HG03460 (cell line): ENCODE measurements at regions not wholly inside any gene's neighbourhood (a gene's known extent, or its start where the extent isn't known, plus 50 kb on each side); places are given as distances from the start of the nearest gene placed in this dataset.
"Not testable (repeated sequence)": the region's sequence is repeated elsewhere in the genome, so short reads cannot be mapped to it uniquely, and the experiment has no call there.

Experiments
- ATAC-seq: cut with Tn5 transposase; IDR thresholded peaks from one replicate; pipeline ENCODE4 v1.9.1; 2021; ENCODE audit not compliant: unreplicated experiment

DNA sequence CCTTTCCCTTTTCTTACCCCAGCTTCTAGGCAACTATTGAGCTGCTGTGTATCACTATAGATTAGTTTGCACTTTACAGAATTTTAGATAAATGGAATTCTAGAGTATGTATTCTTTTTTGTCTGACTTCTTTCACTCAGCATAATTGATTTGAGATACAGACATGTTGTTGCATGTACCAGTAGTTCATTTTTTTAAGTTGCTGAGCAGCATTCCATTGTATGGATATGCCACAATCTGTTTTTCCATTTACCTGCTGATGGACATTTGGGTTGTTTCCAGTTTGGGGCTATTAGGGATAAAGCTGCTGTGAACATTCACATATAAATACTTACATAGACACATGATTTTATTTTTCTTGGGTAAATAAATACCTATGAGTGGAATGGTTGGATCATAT is 135.7 kb downstream of the IGF1 start:
- ATAC-seq, result no peak

DNA sequence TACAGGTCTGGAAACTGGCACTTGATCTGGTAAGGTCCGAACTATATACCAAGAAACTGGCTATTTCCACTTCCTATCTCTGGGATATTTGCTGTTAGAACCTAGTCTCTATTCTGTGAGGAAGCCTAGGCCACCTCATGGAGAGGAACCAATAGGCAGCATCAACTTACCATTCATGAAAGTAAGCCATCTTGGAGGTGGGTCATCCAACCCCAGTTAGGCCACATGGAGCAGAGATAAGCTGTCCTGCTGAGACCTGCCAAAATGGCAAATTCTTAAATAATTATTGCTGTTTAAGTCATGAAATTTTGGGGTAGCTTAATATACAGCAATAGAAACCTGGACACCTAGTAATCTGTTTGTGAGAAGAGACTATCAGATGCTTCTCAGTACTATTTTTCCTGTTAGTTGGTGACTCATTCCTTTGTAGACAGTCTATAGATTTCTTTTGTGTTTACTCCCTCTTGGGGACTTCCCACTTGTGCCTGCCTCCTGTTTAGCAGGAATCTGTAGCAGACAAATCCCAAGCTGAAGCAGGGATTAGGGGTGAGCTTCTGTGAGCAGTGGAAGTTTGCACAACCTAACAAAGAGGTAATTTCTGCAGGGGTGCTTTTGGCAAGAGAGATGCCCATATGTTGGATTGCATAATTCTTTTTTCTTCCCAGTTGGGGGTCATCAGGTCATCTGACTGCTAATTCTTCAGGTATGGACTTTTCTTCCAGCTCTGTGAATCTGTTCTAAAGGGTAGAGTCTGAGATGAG is 136.8 kb downstream of the IGF1 start:
- ATAC-seq, result no peak

DNA sequence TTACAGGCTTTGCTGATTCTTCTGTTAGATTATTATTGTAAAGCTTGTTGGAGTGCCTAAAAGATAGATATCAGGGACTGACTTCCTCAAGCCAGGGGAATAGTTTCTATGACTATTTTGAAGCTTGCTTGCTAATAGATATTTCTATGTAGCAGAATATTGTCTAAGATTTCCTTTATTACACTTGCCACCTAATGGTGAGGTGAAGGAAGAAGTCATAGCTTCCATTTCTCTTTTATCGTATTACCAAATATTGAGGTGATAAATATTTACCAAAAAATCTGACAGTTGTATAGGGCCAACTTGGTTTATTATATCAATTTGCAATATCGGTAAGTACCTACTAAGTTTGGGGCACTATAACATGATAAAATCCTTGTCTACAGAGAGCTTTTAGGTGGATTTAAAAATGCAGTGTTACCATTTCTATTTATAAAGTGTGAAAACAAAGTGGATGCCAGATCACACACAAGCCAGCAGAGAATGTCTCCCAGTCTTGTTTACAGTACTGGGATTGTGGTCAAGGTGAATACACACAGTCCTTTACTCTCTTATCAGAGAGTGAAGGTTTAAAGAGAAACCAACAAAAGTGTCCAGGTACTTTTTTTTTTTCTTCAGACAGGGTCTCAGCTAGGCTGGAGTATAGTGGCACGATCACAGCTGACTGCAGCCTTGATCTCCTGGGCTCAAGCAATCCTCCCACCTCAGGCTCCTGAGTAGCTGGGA is 137.9 kb downstream of the IGF1 start:
- no peak for ATAC-seq

DNA sequence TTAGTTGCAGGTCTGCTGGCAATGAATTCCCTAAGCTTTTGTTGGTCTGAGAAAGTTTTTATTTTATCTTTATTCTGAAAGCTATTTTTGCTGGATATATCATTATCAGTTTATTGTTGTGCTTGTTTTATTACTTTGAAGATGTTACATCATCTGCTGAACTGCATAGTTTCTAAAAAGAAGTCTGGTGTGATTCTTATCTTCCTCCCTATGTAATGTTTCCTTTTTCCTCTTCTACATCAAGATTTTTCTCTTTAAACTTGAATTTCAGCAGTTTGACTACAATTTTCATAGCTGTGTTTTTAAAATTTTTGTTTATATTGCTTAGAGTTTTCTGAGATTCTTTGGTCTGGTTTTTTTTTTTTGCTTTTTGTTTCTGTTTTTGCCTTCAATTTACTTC is 137.1 kb upstream of the PMCH start:
- ATAC-seq, result no peak

DNA sequence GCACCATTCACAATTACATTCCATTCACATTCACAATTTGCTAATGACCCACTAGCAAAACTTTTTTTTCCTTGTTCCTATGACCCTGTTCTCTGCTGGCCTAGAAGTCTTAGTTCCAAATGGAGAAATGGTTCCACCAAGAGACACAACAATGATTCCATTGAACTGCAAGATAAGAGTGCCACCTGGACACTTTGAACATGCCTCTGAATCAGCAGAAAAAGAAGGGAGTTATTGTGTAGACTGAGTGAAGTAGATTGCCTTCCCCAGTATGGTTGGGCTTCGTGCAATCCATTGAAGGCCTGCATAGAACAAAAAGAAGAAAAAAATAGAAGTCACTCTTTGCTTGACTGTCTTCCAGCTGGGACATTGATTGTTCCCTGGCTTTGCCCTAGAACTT is 133.8 kb upstream of the PMCH start:
- ATAC-seq, result no peak

DNA sequence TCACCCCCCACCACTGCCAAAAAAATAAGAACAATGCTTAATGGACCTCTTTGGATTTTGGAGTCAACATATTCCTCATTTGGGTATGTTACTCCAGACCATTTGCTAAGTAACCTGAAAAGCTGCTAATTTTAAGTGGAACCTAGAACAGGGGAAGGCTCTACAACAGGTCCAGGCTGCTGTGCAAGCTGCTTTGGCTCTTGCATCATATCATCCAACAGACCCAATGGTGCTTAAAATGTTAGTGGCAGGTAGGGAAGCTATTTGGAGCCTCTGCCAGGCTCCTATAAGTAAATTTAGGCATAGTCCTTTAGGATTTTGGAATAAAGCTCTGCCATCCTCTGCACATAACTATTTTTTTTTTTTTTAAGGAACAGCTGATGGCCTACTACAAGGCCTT is 132.2 kb upstream of the PMCH start:
- no peak for ATAC-seq

DNA sequence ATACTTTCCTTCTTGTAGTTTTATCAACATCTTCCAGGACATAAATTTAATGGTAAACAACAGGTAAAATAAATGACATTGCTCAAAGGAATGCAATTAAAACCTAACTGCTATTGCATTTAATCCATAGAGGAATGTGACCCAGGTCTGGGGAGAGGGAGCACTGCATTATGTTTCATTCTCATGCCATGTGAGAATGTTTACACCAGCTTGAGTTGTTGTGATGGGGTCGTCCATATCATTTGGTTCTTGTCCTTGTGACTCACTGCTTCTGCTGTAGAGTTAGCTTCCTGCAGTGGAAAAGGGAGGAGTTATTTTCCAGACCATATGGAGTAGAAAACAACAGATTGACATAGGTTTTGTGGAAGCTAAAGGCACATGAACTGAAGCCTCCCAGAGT is 129.3 kb upstream of the PMCH start:
- no peak for ATAC-seq

DNA sequence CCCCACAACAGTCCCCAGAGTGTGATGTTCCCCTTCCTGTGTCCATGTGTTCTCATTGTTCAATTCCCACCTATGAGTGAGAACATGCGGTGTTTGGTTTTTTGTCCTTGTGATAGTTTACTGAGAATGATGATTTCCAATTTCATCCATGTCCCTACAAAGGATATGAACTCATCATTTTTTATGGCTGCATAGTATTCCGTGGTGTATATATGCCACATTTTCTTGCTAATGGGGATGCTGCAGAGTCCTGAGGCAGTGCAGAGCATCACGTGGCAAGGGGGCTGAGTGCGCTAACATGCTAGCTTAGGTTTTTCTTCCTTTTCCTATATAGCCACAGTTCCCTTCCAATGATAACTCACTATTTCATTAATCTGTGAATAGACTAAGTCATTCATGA is 127.5 kb upstream of the PMCH start:
- ATAC-seq, result not testable (repeated sequence)

DNA sequence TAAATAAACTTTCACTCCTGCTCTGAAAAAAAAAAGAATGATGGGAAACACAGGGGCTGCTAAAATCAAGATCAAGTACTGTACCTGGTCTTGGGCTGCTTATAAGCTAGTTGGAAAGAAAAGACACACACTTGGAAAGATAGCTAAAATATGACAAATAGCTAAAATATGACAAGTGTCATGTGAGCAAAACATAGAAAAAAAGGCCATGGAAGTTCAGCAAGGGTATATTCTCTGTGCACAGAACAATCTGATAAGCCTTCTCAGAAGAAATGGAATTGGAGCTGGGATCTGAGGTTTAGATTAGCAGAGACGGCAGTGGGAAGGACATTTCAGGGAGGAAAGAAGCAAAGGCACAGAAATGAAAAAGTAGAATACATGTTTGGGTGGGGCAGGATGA is 126.2 kb upstream of the PMCH start:
- no peak for ATAC-seq

DNA sequence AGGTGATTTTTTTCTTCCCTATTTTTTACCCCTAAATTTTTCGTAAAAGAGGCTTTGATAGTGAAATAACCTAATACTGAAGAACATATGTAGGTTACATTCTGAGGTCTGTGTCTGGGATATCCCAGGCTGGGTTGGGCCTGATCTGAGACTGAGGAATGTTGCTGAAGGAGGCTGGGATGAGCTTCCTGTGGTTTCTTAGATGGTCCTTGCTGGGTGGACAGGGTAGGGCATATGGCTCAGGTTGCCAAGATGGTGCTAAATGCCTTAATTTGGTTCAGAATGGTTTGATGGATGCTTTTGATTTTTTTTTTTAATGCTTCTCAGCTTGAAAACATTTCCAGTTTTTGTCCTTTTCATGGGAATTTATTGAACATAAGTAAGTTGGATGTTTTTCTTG is 124.6 kb upstream of the PMCH start:
- no peak for ATAC-seq

DNA sequence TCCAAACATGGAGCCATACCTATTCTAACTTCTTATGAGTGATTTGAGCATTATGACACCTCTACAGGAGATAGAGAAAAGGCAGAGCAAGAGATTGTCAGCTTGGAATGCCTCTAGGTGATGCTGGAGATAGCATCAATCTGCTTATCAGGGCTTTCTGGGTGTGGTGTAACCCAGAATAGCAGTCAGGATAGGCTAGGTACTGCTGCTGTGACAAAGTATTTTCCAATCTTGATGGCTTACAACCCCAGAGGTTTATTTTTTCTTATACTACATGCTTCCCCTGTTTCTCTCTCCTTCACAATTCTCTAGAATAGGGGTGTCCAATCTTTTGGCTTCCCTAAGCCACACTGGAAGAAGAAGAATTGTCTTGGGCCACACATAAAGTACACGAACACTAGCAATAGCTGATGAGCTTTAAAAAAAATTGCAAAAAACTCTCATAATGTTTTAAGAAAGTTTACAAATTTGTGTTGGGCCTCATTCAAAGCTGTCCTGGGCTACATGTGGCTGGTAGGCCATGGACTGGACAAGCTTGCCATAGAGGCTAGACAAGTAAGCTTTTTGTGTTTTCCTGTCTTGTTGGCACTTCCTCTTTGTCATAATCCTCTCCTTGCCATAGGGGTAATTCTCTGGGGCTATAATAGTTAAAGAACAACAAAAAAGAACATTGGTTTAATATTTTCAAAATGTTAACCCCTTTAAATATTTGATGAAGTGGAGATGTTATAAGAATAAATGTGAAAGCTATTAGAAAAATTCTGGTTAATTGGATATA is 123.9 kb upstream of the PMCH start:
- no peak for ATAC-seq

DNA sequence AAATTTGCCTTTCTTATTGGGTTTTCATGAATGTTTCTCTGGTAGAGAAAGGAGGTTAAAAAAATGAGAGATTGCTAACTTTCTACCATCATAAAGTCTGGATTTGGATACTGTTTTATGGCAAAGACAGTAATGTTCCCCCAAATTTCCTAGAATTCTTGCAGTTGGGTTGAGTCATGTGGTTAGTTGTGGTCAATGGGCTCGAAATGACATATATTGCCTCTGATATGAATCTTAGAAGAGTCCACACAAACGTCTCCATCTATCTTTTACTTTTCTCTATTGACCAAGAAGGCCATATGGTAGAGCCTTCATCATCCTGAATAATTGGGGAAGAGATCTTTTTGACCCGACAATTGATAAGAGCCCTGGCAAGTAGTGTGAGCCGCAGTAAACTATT is 119.5 kb upstream of the PMCH start:
- no peak for ATAC-seq

DNA sequence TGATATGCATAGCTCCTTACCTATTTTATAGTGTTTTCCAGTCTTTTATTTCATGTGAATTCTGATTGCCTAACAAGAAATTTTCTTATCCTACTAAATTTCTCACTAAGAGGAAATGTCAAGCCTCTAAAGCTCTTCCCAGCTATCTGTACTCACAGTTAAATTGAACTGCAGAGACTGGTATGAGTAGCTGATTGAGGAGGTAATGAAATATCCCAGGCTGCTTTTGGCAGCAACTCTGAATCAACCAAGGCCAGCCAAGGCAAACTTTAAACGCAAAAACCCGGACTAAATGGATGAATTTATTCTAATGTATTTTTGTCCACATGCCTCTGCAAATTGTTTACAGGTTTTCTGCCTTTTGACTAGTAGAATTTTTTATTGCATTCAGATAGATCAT is 119.1 kb upstream of the PMCH start:
- ATAC-seq, result no peak

DNA sequence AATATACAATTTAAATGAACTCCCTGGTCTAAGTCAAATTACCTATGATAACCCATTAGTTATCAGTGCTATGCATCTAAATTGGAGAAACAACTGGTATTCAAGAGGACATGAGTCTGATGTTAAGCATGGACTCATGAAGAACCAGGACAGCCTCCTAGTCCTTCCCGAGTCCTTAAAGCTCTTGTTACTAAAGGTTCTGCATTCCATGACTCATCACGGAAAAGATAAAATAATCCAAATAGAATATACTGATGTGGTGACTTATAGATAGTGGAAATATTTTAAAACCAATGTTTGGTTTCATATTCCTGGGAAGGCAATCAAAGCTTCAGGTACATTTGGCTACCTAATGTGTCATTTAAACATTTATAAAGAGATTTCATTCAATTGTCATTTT is 117.2 kb upstream of the PMCH start:
- ATAC-seq, result no peak

DNA sequence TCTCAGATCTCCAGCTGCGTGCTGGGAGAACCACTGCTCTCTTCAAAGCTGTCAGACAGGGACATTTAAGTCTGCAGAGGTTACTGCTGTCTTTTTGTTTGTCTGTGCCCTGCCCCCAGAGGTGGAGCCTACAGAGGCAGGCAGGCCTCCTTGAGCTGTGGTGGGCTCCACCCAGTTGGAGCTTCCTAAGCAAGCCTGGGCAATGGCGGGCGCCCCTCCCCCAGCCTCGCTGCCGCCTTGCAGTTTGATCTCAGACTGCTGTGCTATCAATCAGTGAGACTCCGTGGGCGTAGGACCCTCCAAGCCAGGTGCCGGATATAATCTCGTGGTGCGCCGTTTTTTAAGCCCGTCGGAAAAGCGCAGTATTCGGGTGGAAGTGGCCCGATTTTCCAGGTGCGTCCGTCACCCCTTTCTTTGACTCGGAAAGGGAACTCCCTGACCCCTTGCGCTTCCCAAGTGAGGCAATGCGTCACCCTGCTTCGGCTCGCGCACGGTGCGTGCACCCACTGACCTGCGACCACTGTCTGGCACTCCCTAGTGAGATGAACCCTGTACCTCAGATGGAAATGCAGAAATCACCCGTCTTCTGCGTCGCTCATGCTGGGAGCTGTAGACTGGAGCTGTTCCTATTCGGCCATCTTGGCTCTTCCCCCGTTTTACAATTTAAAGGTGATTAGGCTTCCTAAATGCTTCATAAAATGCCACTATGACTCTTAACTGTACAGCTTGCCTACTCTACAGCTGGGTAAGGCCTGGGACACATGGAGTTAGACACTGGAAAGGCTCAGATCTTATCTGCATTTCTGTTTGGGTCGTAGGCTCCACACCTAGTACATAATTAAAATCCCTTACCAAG is 115.7 kb upstream of the PMCH start:
- ATAC-seq, result not testable (repeated sequence)

DNA sequence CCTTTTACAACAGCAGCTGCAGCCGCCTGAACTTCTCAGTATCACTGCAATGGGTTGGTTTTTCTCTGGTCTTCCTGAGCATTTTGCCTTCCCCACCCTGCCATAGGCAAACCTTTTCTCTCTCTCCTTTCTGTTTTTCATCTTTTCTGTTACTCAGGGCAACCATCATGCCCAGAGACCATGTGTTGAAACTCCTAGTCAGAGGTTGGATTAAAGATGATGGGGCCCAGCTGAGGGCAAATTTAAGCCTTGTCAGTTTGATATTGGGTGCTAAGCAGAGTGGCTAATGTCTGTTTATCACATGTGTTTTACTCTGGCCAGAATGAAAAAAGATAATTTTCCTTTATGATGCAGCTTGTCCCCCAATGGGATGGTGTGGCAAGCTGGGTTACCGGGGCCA is 107.9 kb upstream of the PMCH start:
- ATAC-seq, result no peak

DNA sequence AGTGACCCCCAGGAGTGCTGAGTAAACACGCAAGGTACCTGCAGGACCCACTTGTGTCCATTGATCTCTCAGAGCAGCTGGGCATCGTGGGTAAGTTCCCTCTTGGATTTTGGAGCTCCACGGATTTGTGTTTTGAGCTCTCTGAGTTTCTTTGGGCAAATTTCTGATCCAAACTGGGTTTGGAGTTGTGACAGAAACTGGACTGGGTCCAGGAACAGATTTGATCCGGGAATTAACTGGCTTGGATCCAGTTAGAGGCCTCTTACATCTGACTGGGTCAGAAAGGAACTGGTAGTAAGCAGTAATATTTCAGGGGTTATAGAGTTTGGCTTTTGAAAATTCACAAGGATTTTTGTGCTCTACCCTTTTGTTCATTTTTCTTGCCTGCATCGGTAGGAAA is 107.0 kb upstream of the PMCH start:
- ATAC-seq, result not testable (repeated sequence)

DNA sequence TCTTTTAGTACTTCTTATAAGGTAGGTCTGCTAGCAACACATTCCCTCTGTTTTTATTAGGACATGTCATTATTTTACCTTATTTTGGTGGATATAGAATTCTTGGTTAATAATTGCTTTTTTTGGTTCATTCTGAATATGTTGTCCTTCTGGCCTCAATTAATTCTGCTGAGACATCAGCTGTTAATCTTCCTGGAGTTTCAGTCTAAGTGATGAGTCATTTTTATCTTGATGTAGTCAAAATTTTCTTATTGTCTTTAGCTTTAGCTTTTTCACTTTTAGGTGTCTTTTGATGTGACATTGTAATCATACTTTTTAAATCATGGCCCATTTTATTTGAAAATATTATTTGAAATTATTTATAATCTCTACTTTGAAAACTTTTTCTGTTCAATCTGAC is 104.9 kb upstream of the PMCH start:
- no peak for ATAC-seq

DNA sequence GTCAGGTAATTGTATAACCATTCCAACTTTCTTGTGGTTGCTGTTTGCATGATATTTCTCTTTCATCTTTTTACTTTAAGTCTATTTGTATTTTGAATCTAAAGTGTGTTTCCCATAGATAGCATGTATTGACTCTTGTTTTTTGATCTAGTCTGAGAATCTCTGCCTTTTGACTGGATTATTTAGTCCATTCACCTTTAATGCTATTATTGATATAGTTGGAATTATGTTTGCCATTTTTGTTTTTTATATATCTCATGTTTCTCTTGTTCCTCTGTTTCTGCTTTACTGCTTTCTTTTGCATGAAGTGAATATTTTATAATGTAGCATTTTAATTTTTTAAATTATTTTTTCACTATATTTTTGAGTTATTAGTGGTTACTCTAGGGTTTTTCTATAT is 103.9 kb upstream of the PMCH start:
- ATAC-seq, result no peak

DNA sequence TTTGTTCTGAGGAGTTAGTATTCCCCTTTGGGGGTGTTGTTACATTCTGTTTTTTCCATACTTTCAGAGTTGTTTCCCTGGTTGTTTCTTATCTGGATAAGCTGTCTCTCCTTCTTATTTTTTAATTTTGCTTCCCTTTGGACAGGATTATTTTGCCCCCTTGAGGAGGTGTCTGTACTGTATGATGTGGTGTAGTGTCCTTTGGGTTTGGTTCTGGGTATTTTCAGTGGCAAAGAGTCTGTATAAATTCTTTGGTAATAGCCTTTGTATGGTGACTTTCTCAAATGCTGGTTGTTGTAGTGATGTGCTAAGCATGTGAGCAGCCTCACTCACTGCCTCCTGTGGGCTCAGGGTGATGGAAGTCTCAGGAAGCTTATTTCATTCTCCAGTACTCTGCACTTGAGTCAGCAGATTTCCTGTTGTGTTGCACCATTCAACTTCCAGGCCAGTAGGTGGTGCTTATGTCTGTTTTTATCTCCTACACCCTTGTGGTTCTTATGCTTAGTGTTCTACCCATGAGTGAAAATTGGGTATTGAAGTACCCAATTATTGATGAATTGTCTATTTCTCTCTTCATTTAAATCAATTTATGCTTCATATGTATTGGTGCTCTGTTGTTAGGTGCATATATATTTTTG is 103.3 kb upstream of the PMCH start:
- ATAC-seq, result peak; percentile 86

DNA sequence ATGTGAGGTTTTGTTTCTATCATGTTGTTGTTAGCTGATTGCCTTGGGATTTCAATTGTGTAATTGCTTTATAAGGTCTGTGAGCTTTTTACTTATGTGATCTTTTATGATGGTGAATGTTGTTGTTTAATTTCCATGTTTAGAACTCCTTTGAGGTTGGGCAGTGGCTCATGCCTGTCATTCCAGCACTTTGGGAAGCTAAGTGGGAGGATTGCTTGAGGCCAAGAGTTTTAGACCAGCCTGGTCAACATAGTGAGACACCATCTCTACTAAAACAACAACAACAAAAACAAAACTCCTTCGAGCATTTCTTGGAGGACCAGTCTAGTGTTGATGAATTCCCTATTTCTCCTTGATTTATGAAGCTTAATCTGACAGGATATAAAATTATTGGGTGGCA is 102.1 kb upstream of the PMCH start:
- no peak for ATAC-seq
